GM18867 (cell line): ENCODE measurements at regions not wholly inside any gene's neighbourhood (a gene's known extent, or its start where the extent isn't known, plus 50 kb on each side); places are given as distances from the start of the nearest gene placed in this dataset.

ENCODE experiments used
- ATAC-seq: cut with Tn5 transposase; IDR thresholded peaks from one replicate; pipeline ENCODE4 v1.9.1; 2021; ENCODE audit warnings: mild to moderate bottlenecking, moderate library complexity; ENCODE audit not compliant: unreplicated experiment

DNA sequence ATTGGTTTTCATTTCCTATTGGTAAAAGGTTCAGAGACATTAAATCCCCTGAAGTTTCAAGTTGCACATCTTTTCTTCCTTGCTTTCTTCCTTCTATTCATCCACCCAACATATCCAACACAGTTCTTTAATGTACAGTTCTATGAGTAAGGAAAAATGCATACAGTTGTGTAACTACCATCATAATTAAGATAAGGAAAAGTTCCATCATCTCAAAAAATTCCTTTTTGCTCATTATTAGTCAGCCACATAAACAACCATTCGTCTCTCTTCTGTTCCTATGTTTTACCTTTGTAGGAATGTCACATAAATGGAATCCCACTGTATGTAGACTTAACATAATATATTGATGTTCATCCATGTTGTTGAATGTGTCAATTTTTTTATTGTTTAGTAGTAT, 211.1 kb upstream of the ADAMTS9 start:
- ATAC-seq: no peak

DNA sequence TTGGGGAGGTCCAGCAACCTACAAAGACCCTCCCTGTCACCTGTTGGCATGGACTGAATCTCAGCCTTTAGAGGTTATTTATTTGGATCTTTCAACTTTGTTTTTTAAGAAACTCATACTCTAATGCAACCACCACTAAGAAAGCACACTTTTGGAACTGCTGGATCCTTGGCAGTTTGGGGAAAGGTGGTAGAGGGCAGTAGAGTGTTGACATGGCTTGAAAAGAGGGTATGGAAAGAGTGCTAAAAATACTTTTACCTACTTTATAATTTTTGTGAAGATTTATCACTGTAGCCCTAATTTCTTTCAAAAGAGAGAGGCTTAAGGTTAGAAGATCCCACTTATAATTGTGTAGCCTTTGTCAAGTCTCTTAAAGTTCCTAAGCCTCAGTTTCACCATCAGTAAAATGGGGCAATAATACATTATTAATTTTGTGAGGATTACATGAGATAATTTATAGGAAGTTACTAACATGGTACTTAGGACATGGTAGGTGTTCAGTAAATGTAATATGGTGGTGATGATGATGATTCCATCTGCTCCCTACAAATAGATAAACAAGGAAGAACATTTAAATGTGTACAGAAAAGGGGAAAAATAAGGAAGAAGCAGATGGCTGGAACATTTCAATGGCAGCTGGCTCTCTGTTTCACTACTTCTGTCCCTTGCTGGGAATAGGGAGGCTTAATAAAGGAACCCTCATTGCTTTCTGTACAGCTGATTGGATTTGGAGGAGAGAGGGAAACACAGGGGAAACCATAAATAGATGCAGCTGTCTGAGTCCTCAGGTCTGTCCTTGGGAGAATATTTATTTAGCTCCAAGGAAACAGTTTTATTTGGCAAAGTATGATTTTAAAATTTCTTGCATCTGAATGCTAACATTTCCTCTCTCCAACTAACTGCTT, 208.4 kb upstream of the ADAMTS9 start:
- ATAC-seq: no peak

DNA sequence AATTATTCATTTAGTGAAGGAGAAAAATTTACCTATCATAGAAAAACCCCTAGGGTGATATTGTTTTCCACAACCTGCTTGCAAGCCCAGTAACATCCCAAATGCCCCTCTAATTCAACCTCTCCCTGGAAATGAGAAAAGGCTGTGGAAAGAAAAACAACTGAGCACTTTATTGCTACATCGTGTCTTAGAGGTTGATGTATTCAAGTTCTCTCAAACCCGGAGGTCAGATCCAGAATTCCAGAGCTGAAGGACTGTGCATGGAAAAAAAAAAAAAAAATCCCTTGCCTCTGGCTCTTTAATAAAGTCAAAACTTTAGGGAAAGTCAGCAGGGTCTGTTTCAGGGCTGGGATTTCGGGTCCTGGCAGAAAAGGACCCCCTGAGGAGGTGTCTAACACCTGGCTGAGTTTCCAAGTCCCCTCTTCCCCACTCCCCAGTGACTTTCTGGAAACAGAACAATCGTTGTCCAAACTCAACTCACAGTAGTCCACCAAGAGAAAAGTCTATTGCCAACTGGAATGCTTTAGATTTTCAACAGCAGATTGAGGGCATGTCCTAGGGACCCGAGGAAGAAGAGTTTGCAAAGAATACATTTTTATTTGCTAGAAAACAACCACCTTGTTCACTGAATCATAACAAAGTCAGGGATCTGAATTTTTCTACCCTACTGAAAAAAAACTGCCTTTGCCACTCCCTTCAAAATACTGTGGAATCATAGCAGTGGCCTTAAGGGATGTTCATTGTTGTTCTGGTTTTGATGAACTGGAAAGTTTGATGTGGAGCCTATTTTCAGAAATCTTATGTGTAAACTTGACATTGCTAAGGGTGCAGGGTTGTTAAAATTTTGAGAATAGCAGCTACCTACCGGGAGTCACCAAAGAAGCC, 207.5 kb upstream of the ADAMTS9 start:
- no peak for ATAC-seq

DNA sequence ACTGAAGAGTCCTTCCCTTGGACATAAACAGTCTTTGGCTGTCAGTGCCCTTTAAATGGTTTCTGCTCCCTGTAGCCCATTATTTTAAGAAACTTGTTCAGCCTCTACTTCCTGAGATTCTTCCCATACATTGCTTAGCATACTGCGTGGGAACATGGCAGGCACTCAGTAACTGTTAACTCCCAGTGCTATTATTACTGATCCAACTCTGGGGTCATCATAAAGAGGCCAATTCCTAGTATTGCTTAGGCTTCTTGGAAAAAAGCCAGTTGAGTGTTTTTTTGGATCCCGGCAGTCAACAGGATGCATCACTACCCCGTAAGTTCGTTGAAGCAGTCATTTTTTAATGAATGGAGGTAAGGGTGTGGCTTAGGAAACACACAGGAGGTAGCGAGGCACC, 206.2 kb upstream of the ADAMTS9 start:
- no peak for ATAC-seq

DNA sequence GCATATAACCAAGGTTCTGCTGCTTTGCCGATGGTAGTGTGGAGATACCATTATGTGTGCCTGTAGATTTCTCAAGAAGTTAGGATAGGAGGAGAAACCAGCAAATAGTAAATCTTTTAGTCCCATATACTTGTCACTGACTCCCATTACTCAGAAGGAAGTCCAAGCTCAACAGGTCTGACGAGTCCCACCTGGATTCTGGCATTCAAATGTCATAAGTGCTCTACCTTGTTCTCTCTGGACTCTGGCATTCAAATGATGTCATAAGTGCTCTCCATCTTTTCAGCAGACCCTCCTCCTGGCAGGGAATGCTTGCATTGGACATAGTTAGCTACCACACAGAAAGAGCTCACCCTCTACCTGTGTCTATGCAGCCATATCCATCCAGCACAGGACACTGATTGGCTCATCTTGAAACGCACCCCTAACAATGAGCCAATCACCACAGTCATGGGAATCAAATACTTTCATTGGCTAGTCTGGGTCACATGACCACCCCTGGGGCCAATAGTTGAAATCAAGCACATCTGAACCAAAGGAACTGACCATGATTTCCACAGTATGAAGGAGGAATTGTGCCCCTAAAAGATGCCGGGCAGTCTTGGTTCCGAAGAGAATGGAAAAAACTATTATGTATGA, 205.0 kb upstream of the ADAMTS9 start:
- no peak for ATAC-seq

DNA sequence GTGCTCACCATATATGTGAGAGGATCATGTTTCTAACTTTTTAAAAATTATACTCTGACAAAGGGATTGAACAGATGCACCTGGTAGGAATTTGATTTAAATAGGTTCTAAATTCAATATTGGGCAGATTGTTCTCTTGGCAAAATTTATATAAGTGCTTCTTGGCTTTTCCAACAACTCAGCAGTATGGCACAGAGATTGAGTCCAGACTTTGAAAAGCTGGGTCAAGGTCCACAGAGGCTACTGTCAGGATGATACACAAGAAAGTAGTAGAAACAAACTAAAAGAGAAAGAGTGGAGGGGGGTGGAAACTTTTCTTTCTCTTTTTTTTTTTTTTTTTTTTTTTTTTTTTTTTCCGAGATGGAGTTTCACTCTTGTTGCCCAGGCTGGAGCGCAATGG, 203.2 kb upstream of the ADAMTS9 start:
- ATAC-seq: no peak

DNA sequence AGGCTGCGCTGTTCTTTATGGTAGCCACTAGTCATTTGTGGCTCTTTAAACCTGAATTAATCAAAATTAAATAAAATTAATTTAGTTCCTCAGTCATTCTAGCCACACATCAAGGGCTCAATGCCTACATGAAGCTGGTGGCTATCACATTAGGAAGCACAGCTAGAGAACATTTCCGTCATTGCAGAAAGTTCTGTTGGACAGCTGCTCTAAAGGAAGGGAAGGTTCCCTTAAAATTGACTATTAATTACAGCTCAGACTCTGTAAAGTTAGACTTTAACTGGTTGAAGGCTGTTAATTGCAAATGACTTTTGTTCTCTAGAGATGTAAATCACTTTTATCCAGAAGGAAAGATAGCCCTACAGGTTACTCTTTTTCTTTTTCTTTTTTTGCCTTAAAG, 202.7 kb upstream of the ADAMTS9 start:
- no peak for ATAC-seq

DNA sequence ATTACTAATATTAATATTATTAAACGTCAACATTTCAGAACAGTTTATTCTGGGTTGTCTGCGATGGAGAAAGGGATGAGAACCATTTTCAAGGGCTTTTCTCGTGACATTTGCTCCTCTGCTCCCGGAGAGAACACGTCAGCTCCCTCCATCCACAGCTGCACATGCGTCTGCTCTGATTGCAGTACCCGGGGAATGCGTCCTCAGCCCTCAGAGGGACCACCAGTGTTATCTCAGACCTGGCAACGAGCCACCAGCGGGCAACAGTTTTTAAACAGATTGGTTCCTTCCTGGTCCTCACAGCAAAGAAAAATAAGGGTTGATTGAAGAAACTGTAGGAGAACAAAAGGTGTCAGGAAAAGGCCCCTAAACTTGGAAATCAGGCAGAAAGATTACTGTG, 202.2 kb upstream of the ADAMTS9 start:
- ATAC-seq: no peak

DNA sequence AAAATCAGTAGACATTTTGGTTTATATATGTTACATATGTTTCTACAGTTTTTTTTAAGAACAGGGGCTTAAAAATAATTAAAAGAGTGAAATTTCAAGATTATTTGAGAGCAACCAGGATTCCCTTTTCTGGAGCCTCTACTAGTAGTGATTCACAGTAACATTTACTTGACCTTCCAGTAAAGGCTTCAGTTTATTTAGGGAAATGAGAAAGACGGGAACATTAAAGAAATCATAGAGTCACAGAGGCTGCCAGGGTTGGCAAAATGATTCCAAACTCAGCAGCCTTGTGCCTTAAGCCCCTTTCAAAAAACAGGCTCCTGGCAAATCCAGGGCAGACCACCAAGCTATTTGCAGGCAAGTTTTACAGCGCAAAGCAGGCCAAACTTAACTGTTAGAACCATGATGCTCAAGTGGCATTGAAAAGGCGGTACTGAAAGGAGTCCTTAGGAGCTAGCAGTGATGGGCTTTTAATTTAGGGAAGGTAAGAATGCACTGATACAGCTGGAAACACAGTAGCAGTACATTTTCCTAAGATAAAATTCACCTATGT, 201.1 kb upstream of the ADAMTS9 start:
- no peak for ATAC-seq

DNA sequence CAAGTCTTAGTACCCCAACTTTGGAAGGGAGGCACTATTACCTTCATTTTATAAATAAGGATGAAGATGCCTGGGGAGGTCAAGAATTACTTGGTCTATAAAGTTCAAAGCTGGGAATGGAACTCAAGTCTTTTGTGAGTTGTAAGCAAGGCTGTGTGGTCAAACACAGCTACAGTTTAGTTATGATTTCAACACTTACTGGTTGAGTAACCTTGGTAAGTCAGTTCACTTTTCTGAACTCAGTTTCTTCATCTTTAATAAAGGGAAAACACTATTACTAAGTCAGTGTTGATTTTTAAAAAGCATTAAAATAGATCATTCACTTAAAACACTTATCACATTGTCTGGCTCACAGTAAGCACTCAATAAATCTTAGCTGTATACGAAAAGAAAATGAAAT, 200.4 kb upstream of the ADAMTS9 start:
- no peak for ATAC-seq

DNA sequence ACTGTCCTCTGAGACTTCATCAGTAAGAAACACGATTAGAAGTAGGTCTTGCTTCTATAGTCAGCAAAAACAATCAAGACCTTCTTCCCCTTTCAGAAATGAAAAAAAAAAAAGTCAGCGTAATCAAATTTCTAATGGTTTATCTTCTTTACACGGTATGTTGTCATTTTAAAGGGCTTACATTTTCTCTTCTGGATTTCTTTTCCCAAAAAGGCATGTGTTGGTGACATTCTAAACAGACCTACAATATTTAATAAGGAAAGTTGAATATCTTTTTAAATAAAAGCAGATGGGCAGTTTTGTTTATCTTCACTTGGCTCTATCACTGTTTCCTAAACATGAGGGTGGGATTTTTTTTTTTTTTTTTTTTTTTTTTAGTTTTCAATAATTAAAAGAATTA, 197.3 kb upstream of the ADAMTS9 start:
- ATAC-seq: no peak

DNA sequence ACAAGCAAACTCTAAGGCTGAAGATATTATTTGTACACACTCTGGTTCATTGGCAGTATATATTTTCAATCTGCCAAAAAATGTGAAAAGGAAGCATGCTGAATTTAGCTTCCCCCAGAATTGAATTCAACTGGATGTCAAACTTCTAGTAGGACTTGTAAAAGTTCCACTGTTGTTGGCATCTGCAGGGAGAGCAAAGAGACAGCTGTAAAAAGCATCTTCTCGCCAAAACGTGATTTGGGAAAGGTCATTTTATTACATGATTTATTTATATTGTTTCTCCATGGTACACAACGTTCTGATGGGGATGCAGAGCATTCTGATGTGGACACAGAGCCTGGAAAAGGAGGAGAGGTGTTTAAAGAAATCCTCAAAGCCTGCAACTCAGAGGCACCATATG, 196.7 kb upstream of the ADAMTS9 start:
- no peak for ATAC-seq

DNA sequence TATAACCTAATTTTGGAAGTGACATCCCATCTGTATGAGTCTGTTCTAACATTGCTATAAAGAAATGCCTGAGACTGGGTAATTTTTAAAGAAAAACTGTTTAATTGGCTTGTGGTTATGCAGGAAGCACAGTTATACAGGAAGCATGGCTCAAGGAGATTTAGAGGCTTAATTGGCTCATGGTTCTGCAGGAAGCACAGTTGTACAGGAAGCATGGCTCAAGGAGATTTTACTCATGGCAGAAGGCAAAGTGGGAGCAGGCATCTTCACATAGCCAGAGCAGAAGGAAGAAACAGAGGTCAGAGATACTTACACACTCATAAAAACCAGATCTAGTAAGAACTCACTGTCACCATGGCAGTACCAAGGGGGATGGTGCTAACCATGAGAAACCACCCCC, 193.1 kb upstream of the ADAMTS9 start:
- ATAC-seq: no peak

DNA sequence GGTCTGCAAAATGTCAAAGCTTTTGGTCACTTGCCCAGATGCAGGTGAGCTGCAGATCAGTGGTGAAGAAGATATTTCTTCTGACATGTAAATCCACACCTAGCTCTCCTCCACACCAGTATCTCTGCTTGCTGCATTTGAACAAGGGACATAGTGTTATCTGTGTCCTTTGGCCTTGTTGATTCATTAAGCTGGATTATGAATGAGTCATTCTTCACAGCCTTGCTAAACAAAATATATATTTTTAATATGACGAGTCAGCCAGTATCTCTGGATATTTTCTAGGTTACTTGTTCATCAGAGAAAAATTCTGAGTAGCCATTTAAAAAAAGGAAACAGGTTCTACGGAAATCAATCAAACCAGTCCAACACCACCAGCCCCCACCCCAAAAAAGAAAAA, 190.6 kb upstream of the ADAMTS9 start:
- no peak for ATAC-seq

DNA sequence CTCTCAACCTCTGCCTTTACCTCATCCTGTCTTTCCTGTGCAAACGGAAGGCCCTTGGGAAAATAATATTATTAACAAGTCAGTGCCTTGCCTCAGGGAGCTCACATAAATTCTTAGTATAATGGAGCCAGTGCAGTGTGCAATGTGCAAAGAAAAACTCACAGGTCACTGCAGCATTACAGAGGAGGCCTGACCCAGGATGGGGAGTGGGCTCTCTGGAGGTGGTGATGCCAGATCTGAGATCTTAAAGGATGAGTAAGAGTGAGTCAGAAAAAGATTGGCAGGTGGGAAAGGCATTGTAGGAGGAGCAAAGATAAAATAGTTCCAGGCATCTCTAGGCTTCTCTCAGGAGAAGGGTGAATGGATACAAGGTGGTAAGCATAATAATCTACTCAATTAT, 185.6 kb upstream of the ADAMTS9 start:
- no peak for ATAC-seq

DNA sequence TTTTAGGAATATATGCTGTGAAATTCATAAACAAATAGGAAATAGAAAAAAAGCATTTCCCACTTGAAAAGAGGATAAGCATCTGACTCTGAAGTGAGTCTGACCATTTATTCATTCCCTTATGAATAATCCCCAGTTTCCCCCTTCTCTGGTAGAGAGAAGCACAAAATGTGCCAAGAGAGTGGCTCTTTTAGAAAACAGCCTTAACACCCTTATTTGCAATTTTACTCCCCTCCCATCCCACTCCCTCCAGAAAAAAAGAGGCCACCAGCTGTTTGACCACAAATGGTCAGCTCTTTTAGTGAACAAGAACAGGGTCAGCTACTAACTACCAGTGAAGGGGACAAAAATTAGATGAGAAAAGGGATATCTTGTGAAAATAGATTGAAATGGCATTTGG, 184.5 kb upstream of the ADAMTS9 start:
- no peak for ATAC-seq

DNA sequence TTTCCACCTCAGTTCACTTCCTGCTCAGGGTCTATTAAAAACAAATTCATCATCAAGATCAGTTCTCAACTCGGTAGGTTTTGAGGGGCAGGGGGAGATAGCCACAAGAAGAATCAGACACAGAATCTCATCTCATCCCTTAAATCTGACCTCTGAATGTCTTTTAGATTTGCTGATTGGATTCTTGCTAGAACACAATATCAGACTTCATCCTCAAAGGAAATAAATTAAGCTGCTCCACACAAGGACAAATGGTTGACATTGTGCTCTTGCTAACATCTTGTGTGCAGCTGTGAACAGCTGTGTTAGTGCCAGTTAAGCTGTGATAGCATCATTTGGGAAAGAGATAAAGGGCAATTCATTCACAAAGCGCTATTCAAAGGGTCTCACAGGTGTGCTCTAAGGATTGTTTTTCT, 184.0 kb upstream of the ADAMTS9 start:
- no peak for ATAC-seq

DNA sequence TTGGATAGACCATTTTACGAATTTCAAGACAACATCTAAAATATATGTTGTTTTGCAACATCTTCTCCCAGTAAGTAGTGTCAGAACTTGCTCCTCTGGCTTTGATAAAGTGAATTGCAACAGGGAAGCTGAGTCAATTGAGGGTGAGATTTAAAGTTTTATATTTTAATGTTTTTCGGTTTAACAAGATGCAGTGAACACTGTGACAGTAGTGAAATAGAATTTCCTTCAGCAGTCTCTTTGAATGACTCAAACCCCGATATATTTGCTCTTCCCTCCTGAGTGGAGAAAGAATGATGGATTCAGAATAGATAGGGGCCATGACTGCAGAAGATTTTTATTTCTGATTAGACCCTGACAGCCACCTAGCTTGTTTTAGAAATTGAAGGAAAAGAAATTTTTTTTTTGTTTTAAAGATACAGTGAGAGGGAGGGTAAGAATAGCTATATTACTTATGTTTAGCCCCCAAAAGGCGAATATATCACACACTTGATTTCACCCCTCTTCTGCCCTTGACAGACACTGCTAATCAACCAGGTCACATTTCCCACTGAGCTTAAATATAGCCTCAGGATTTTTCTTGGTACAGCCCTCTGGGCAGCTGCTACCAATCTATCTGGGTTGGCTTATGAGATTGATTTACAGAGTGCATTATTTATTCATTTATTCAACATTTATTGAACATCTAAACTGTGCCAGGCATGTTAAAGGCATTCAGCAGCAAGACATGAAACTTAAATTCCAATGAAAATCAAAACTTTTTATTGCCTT, 183.3 kb upstream of the ADAMTS9 start:
- no peak for ATAC-seq

DNA sequence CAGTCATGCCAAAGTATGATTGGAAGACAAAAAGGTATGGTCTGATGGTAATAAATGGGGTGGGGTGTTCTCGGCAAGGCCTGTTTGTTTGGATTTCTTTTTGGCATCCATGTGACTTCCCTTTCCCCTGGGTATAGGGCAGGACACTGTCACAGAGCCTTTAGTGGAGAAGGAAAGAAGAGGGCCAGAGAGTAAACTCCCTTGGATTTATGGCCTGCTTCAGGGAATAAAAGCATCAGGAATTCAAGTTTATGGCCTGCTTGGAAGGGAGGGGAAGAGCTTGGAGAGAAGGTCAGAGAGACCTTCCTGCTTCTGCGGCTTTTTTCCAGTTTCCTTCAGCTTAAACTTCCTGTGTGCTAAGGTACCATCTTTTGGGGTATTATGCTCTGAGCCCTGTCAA, 179.4 kb upstream of the ADAMTS9 start:
- no peak for ATAC-seq

DNA sequence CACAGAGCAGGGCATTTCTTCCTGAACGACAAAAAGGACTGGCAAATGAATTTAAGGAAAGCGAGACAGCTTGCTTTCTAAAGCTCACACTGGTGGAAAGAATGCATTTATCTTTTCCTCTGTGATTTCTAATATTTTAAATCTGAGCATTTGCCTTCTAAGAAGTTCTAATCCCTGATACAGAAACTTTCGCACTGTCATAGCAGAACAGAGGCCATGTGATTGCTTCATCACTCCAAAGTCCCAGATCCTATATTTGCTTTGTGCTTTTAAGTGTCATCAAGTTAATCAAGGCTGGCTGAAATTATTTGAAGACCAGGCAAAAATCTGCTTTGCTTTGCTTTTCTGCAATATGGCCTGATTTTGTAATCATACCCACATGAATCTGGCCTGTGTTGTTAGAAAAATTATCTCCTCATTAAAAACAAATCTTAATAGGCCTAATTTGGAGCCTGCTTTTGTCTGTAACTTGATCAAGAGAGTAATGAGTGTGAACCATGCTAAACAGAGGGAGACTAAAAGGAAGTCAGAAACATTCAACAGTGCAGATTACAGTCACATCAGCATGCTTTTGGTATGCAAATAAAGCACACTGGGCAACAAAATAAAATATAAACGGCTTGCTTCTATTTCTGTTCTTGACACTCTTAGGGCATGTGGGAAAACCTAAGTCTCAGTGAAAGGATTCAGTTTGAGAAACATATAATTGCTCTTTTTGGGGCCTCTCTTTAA, 178.2 kb upstream of the ADAMTS9 start:
- ATAC-seq: no peak
